NCI-H146 (cell line): ENCODE measurements at regions not wholly inside any gene's neighbourhood (a gene's known extent, or its start where the extent isn't known, plus 50 kb on each side); places are given as distances from the start of the nearest gene placed in this dataset.
"Not testable (repeated sequence)": the region's sequence is repeated elsewhere in the genome, so short reads cannot be mapped to it uniquely, and the experiment has no call there.

Experiments used
- DNase-seq: peaks from one replicate; lab custom pipeline; 2025; lab: John Stamatoyannopoulos, UW

GRCh38 chr15:85264614-85265190, 115.7 kb upstream of the AKAP13 start:
- DNase-seq = not testable (repeated sequence)

DNA sequence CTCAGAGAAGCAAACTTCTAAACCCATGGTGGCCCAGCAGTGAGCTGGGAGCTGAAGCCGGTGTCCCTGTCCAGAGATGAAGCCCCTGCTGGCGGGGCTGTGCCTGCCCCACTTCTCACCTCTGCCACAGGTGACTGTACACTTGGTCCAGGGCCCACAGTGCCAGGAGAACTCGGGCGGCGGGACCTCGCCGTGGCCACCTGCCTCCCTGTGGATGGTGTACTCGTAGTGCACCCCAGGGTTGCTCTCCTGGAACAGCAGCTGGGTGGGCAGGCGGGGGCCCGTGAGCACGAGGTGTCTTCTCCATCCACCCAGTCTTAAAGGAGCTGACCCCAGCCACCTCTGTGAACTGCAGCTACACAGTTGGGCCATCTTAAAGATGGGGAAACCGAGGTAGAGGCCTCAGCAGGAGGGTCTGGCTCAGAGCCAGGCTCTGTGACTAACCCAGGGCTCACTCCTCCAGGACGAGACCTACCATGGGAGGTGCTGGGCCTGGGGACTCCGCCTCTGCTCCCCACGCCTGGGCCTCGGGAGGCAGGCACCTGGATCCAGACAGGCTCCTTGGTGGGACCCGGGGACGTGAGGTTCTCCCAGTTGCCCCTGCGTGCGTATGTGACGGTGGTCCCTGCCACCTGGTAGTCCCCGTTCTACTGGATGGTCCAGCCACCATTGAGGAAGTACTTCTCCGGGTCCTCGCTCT, 113.1 kb upstream of the AKAP13 start:
- DNase-seq = not testable (repeated sequence)

- no peak for DNase-seq
Observed at GRCh38 chr15:85274315-85275050, 105.9 kb upstream of the AKAP13 start.

GRCh38 chr15:85276508-85276907, 103.9 kb upstream of the AKAP13 start:
- DNase-seq = no peak

GRCh38 chr15:85276921-85277320, 103.5 kb upstream of the AKAP13 start:
- DNase-seq = no peak

DNA sequence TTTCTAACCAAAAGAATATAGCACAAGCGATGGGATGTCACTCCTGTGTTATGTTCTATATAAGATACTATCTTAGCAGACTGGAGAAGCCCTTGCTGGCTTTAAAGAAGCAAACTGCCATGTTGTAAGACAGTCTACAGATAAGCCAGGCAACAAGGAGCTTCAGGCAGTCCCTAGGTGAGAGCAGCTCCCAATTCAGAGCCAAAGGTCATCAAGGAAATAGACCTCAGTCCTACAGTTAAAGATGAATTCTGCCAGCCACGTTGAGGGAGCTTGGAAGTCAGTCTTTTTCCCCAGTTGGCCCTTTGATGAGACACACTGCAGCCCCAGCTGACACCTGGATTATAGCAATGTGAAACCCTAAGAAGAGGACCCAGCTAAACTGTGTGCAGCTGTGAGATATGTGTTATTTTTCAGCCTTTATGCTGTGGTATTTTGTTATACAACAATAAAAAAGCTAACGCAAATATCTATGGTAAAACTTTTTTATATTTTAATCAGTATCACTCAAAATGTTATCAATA, 102.5 kb upstream of the AKAP13 start:
- no peak for DNase-seq

DNA sequence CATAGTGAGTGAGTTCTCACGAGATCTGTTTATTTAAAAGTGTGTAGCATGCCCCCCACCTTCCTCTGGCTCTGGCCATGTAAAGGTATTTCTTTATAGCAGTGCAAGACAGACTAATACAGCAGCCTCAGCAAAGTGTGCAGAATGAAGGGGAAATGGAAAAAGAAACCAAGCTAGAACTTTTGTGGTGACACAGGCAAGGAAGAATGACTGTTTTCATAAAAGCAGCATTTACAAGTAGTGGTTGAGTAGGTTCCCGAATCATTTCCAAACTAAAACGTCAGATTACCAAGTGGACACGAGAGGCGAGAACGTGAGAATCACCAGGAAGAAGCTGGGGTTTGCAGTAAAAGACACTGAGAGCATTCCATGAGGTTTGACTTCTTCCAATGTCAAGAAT, 100.2 kb upstream of the AKAP13 start:
- DNase-seq = no peak

- DNase-seq = no peak
Observed at GRCh38 chr15:85281293-85281882, 99.0 kb upstream of the AKAP13 start.

DNA sequence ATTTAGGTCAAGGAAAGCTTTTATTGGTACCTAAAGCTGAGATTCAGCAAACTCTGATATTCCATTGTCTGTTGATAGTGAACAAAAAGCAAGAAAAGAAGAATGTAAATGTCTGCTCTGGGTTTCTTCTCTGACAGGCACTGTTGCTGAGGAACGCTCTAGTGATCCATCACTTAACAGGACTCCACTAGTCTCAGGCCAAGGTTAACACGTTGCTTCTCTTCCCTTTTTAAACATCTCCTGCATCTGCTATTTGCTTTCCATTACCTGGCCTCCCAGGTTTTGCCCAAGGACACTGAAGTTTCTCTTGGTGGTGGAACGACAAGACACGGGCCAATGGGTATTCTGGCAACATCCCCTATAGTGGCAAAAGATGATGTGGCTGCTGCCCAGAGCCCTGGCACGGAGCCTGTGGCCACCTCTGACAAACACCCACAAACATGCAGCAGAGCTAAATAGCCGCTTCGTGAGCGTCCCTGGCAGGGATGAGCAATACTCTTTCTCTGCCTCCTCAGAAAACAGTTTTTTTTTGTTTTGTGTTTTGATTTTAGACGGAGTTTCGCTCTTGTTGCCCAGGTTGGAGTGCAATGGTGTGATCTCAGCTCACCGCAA, 97.8 kb upstream of the AKAP13 start:
- DNase-seq = no peak

GRCh38 chr15:85283815-85284214, 96.6 kb upstream of the AKAP13 start:
- DNase-seq = peak; percentile 2

- DNase-seq = no peak
Observed at GRCh38 chr15:85284497-85284896, 95.9 kb upstream of the AKAP13 start.

DNA sequence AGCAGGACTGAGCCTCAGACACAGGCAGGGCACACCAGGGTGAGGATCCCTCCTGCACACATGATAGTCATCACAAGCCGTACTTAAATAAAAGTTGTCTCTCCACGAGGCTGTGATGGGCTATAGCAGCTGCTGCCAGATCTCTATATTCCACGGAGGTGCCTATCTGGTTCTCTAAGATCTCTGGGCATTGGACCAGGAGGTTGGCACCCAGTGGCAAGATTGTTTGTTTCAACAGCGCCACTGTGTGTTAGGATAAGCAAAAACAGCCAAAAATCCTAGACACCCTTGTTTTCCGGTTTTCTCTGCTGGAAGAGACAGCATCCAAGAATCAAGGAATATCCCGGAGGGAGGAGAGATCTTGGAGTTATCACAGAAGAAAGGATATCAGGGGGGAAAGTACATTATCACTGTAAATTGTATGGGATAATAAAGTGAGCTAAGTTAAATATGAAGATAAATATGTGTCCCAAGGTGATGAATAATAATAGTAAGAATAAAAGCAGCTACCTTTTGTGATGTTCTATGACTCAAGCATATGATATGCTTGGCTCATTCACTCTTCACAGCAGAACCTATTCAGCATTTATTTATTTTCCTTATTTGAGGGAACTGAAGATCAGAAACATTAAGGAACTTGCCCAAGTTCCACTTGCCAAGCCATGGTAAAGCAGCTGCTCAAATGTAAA, 90.6 kb upstream of the AKAP13 start:
- peak; percentile 14 for DNase-seq

DNA sequence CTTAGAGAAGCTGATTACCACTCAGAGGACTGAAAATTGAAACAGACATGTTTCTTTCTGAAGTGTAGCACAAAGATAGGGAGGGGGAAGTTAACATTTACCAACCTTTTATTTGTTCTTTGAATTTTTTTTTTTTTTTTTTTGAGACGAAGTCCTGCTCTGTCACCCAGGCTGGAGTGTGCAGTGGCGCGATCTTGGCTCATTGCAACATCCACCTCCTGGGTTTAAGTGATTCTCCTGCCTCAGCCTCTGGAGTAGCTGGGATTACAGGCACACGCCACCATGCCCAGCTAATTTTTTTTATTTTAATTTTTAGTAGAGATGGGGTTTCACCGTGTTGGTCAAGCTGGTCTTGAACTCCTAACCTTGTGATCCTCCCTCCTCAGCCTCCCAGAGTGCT, 87.8 kb upstream of the AKAP13 start:
- not testable (repeated sequence) for DNase-seq

GRCh38 chr15:85296615-85297402, 83.6 kb upstream of the AKAP13 start:
- DNase-seq = peak; percentile 67

DNA sequence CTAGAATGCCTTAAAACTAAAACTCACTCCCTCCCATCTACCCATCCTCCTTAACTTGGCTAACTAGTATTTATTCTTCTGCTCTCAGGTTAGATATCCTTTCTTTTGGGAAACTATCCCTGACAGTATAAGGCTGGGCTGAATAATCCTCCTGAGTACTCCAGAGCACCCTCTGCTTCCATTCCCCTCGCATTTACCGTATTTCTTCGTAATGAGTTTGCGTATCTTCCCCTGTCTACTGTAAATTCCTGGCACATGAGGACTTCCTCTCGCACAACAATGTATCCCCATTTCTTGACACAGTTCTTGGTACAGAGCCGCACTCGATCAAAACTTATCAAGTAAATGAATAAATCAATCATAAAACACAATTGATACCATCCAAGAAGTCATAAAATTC, 82.9 kb upstream of the AKAP13 start:
- DNase-seq = no peak

GRCh38 chr15:85298366-85298765, 82.0 kb upstream of the AKAP13 start:
- no peak for DNase-seq

- no peak for DNase-seq
Observed at GRCh38 chr15:85298941-85299340, 81.5 kb upstream of the AKAP13 start.

- DNase-seq = no peak
Observed at GRCh38 chr15:85302271-85302670, 78.1 kb upstream of the AKAP13 start.

DNA sequence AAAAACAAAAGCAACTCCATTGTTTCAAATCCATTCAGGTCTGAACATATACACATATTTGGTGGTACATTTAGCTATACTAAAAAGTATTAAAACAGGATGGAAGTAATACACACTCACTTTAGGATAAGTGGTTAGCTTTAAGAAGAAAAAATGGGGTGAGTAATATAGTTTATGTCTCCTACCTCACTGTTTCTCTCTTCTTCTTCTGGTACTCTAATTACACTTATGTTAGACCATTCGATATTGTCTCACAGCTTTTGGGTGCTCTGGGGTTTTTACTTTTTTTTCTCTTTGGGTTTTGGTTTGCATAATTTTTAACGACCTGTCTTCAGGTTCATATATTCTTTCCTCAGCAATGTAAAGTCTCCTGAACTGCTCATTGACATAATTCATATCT, 75.4 kb upstream of the AKAP13 start:
- DNase-seq = no peak

DNA sequence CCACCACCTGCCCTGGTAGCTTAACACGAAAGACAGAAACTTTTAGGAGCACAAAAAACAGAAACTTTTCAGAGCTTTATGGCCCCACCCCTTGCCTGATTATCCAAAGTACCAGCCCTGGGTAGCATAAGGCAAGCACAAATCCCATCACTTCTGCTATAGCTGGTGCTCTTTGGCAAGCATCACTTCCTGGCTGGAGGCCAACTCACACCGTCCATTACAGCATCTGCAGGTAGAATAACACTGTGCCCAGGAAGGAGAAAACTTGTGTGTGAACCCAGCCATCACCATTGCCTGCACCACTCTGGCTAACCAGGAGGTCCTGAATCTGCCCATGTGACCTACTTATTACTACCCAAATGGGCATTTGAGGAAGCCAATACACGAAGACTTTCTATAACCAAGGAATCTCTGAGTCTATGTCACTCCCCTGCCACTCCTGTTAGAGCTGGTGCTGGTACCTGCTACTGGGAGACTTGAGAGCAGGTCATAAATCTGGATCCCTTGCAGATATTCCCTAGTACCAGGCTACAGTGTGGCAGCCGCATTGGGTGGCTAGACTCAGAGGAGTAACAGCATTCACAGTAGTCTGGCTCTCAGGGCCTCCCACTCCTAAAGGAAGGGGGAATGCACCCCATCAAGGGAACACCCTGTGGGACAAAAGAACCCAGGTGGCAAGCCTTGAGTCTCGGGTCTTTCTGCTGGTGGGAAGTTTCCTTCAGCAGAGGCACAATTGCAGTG, 73.3 kb upstream of the AKAP13 start:
- no peak for DNase-seq
